ENCODE measurements at regions not wholly inside any gene's neighbourhood (a gene's known extent, or its start where the extent isn't known, plus 50 kb on each side); places are given as distances from the start of the nearest gene placed in this dataset.
A peak's percentile ranks its signal among the peaks of the same experiment; 100 is the strongest.

- Mint-ChIP-seq H3K4me1 (no peaks in the 10 kb centered on the region), H3K27me3 (peaks cover 30% of the 10 kb centered on the region), H3K9me3 (peaks cover 10% of the 10 kb centered on the region), H3K36me3 (ENCODE audit: insufficient read depth) (no peaks in the 10 kb centered on the region), H3K4me3 (no peak overlapping the region), H3K27ac (ENCODE audit: low read depth) (no peak overlapping the region)
- ATAC-seq (replicated peaks; ENCODE audit: extremely low read depth, poor library complexity, severe bottlenecking) (no peak), DNase-seq (ENCODE audit: low spot score in 2 of 2) (no peak)
These were observed 73.7 kb upstream of the TNFRSF21 start for GRCh38 chr6:47383360-47383759.

- Mint-ChIP-seq H3K9me3 (peaks cover 24% of the 10 kb centered on the region), H3K27ac (ENCODE audit: low read depth) (no peak overlapping the region), H3K36me3 (ENCODE audit: insufficient read depth) (no peaks in the 10 kb centered on the region), H3K4me3 (no peak overlapping the region), H3K27me3 (peaks cover 55% of the 10 kb centered on the region), H3K4me1 (no peaks in the 10 kb centered on the region)
- ATAC-seq (replicated peaks; ENCODE audit: extremely low read depth, poor library complexity, severe bottlenecking): no peak
- DNase-seq (ENCODE audit: low spot score in 2 of 2): no peak
These were observed 82.0 kb upstream of the TNFRSF21 start for GRCh38 chr6:47391675-47392074.

GRCh38 chr6:47392251-47392650 lies 82.5 kb upstream of the TNFRSF21 start:
- DNase-seq (ENCODE audit: low spot score in 2 of 2) (no peak), ATAC-seq (replicated peaks; ENCODE audit: extremely low read depth, poor library complexity, severe bottlenecking) (no peak)
- no peak overlapping the region for H3K4me3 Mint-ChIP-seq
- no peak overlapping the region for H3K27ac Mint-ChIP-seq (ENCODE audit: low read depth)
- H3K36me3 Mint-ChIP-seq (ENCODE audit: insufficient read depth): no peaks in the 10 kb centered on the region
- no peaks in the 10 kb centered on the region for H3K4me1 Mint-ChIP-seq
- peaks cover 57% of the 10 kb centered on the region for H3K27me3 Mint-ChIP-seq
- H3K9me3 Mint-ChIP-seq: peaks cover 24% of the 10 kb centered on the region

GRCh38 chr6:47396401-47397069 lies 81.1 kb upstream of the CD2AP start:
- no peak overlapping the region for H3K4me3 Mint-ChIP-seq
- ATAC-seq (replicated peaks; ENCODE audit: extremely low read depth, poor library complexity, severe bottlenecking): no peak
- H3K27ac Mint-ChIP-seq (ENCODE audit: low read depth): no peak overlapping the region
- no peaks in the 10 kb centered on the region for H3K4me1 Mint-ChIP-seq
- DNase-seq (ENCODE audit: low spot score in 2 of 2): no peak
- no peaks in the 10 kb centered on the region for H3K36me3 Mint-ChIP-seq (ENCODE audit: insufficient read depth)
- H3K9me3 Mint-ChIP-seq: peaks cover 8% of the 10 kb centered on the region
- peaks cover 20% of the 10 kb centered on the region for H3K27me3 Mint-ChIP-seq

GRCh38 chr6:47400581-47400980 lies 77.0 kb upstream of the CD2AP start:
- Mint-ChIP-seq H3K27ac (ENCODE audit: low read depth) (no peak overlapping the region), H3K4me1 (no peaks in the 10 kb centered on the region), H3K36me3 (ENCODE audit: insufficient read depth) (no peaks in the 10 kb centered on the region), H3K9me3 (no peaks in the 10 kb centered on the region), H3K4me3 (no peak overlapping the region), H3K27me3 (peaks cover 17% of the 10 kb centered on the region)
- DNase-seq (ENCODE audit: low spot score in 2 of 2): no peak
- ATAC-seq (replicated peaks; ENCODE audit: extremely low read depth, poor library complexity, severe bottlenecking): no peak

- Mint-ChIP-seq H3K27ac (ENCODE audit: low read depth) (no peak overlapping the region), H3K27me3 (peaks cover 8% of the 10 kb centered on the region), H3K4me1 (no peaks in the 10 kb centered on the region), H3K4me3 (no peak overlapping the region), H3K9me3 (no peaks in the 10 kb centered on the region), H3K36me3 (ENCODE audit: insufficient read depth) (no peaks in the 10 kb centered on the region)
- DNase-seq (ENCODE audit: low spot score in 2 of 2): no peak
- ATAC-seq (replicated peaks; ENCODE audit: extremely low read depth, poor library complexity, severe bottlenecking): no peak
These were observed 75.5 kb upstream of the CD2AP start for GRCh38 chr6:47402081-47402480.

GRCh38 chr6:47403056-47403455 lies 74.5 kb upstream of the CD2AP start:
- ATAC-seq (replicated peaks; ENCODE audit: extremely low read depth, poor library complexity, severe bottlenecking) (no peak), DNase-seq (ENCODE audit: low spot score in 2 of 2) (no peak)
- Mint-ChIP-seq H3K36me3 (ENCODE audit: insufficient read depth) (no peaks in the 10 kb centered on the region), H3K27ac (ENCODE audit: low read depth) (no peak overlapping the region), H3K27me3 (peaks cover 8% of the 10 kb centered on the region), H3K9me3 (no peaks in the 10 kb centered on the region), H3K4me3 (no peak overlapping the region), H3K4me1 (no peaks in the 10 kb centered on the region)

- H3K27me3 Mint-ChIP-seq: peaks cover 8% of the 10 kb centered on the region
- ATAC-seq (replicated peaks; ENCODE audit: extremely low read depth, poor library complexity, severe bottlenecking) (no peak), DNase-seq (ENCODE audit: low spot score in 2 of 2) (no peak)
- no peak overlapping the region for H3K4me3 Mint-ChIP-seq
- no peaks in the 10 kb centered on the region for H3K9me3 Mint-ChIP-seq
- no peaks in the 10 kb centered on the region for H3K36me3 Mint-ChIP-seq (ENCODE audit: insufficient read depth)
- no peaks in the 10 kb centered on the region for H3K4me1 Mint-ChIP-seq
- H3K27ac Mint-ChIP-seq (ENCODE audit: low read depth): no peak overlapping the region
These were observed 73.8 kb upstream of the CD2AP start for GRCh38 chr6:47403801-47404200.

- H3K9me3 Mint-ChIP-seq: no peaks in the 10 kb centered on the region
- peaks cover 8% of the 10 kb centered on the region for H3K27me3 Mint-ChIP-seq
- H3K36me3 Mint-ChIP-seq (ENCODE audit: insufficient read depth): no peaks in the 10 kb centered on the region
These were observed 73.2 kb upstream of the CD2AP start for GRCh38 chr6:47404435-47404834.

GRCh38 chr6:47405273-47405672 lies 72.3 kb upstream of the CD2AP start:
- Mint-ChIP-seq H3K27me3 (peaks cover 8% of the 10 kb centered on the region), H3K4me1 (no peaks in the 10 kb centered on the region), H3K4me3 (no peak overlapping the region), H3K27ac (ENCODE audit: low read depth) (no peak overlapping the region), H3K36me3 (ENCODE audit: insufficient read depth) (no peaks in the 10 kb centered on the region), H3K9me3 (no peaks in the 10 kb centered on the region)
- no peak for ATAC-seq (replicated peaks; ENCODE audit: extremely low read depth, poor library complexity, severe bottlenecking)
- DNase-seq (ENCODE audit: low spot score in 2 of 2): no peak

More at GRCh38 chr6:47404435-47404834, 73.2 kb upstream of the CD2AP start:
- Mint-ChIP-seq H3K4me1 (no peaks in the 10 kb centered on the region), H3K4me3 (no peak overlapping the region), H3K27ac (ENCODE audit: low read depth) (no peak overlapping the region)
- no peak for ATAC-seq (replicated peaks; ENCODE audit: extremely low read depth, poor library complexity, severe bottlenecking)
- no peak for DNase-seq (ENCODE audit: low spot score in 2 of 2)

- no peak overlapping the region for H3K27ac Mint-ChIP-seq (ENCODE audit: low read depth)
- H3K36me3 Mint-ChIP-seq (ENCODE audit: insufficient read depth): no peaks in the 10 kb centered on the region
- no peaks in the 10 kb centered on the region for H3K4me1 Mint-ChIP-seq
- no peaks in the 10 kb centered on the region for H3K9me3 Mint-ChIP-seq
- peaks cover 2% of the 10 kb centered on the region for H3K27me3 Mint-ChIP-seq
- ATAC-seq (replicated peaks; ENCODE audit: extremely low read depth, poor library complexity, severe bottlenecking): no peak
- DNase-seq (ENCODE audit: low spot score in 2 of 2): no peak
- H3K4me3 Mint-ChIP-seq: no peak overlapping the region
These were observed 70.0 kb upstream of the CD2AP start for GRCh38 chr6:47407300-47408281.

- Mint-ChIP-seq H3K9me3 (no peaks in the 10 kb centered on the region), H3K27me3 (no peaks in the 10 kb centered on the region), H3K4me3 (peak overlapping the region; percentile 80), H3K36me3 (ENCODE audit: insufficient read depth) (peaks cover 3% of the 10 kb centered on the region), H3K27ac (ENCODE audit: low read depth) (peak overlapping the region; percentile 63), H3K4me1 (peaks cover 19% of the 10 kb centered on the region)
- peak in 1 of 2 donors; percentile 20 for DNase-seq (ENCODE audit: low spot score in 2 of 2)
- peak; percentile 78 for ATAC-seq (replicated peaks; ENCODE audit: extremely low read depth, poor library complexity, severe bottlenecking)
These were observed 63.7 kb upstream of the CD2AP start for GRCh38 chr6:47413752-47414422.
